Astrocyte (in vitro differentiated cells and primary cell): ENCODE measurements at regions not wholly inside any gene's neighbourhood (a gene's known extent, or its start where the extent isn't known, plus 50 kb on each side); places are given as distances from the start of the nearest gene placed in this dataset.

Experiments
- DNase-seq: peaks from one replicate; pipeline ENCODE4 v3.0.0-alpha.2; 2010; ENCODE audit warnings: low read depth
- FAIRE-seq: peaks from 2 replicates; lab custom pipeline; 2011; peaks lifted over from hg19 to GRCh38; lab: Jason Lieb, UNC
- H2AFZ ChIP-seq: 2 replicates; pipeline ENCODE4 v1.6.0; 2012; ENCODE audit warnings: low read depth, low read length, inconsistent platforms
- H3K27ac ChIP-seq: 2 replicates; pipeline ENCODE4 v1.5.1; 2011; ENCODE audit warnings: low read depth, low read length, inconsistent platforms
- H3K27me3 ChIP-seq: 2 replicates; pipeline ENCODE4 v1.6.0; 2011; ENCODE audit warnings: low read length, inconsistent platforms; ENCODE audit not compliant: insufficient read depth
- H3K36me3 ChIP-seq: 2 replicates; pipeline ENCODE4 v1.5.1; 2011; ENCODE audit warnings: low read length, inconsistent platforms; ENCODE audit not compliant: insufficient read depth
- H3K4me1 ChIP-seq: 2 replicates; pipeline ENCODE4 v1.5.1; 2011; ENCODE audit warnings: low read length, inconsistent platforms; ENCODE audit not compliant: insufficient read depth
- H3K4me2 ChIP-seq: 2 replicates; pipeline ENCODE4 v1.6.0; 2012; ENCODE audit warnings: low read length, inconsistent platforms
- H3K4me3 ChIP-seq: 2 replicates; pipeline ENCODE4 v1.5.1; 2011; ENCODE audit warnings: low read depth, mild to moderate bottlenecking, low read length, inconsistent platforms; ENCODE audit not compliant: insufficient read depth
- H3K79me2 ChIP-seq: 2 replicates; pipeline ENCODE4 v1.6.0; 2012; ENCODE audit warnings: mild to moderate bottlenecking, low read length, inconsistent platforms; ENCODE audit not compliant: insufficient read depth
- H3K9ac ChIP-seq: 2 replicates; pipeline ENCODE4 v1.6.0; 2012; ENCODE audit warnings: mild to moderate bottlenecking, low read length, inconsistent platforms
- H3K9me3 ChIP-seq: 2 replicates; pipeline ENCODE4 v1.5.1; 2012; ENCODE audit warnings: low read depth, mild to moderate bottlenecking, low read length, inconsistent platforms; ENCODE audit not compliant: insufficient read depth
- H4K20me1 ChIP-seq: 2 replicates; pipeline ENCODE4 v1.6.0; 2012; ENCODE audit warnings: low read length, inconsistent platforms; ENCODE audit not compliant: insufficient read depth
- H3K27ac Mint-ChIP-seq: one replicate; pipeline ENCODE4 v1.8.0; 2021; ENCODE audit warnings: mild to moderate bottlenecking, mixed read lengths; ENCODE audit not compliant: unreplicated experiment
- H3K27me3 Mint-ChIP-seq: one replicate; pipeline ENCODE4 v1.8.0; 2021; ENCODE audit warnings: low read depth, mixed read lengths; ENCODE audit not compliant: unreplicated experiment
- H3K36me3 Mint-ChIP-seq: one replicate; pipeline ENCODE4 v1.8.0; 2021; ENCODE audit warnings: low read depth, mixed read lengths; ENCODE audit not compliant: unreplicated experiment
- H3K4me1 Mint-ChIP-seq: one replicate; pipeline ENCODE4 v1.8.0; 2021; ENCODE audit warnings: low read depth, mixed read lengths; ENCODE audit not compliant: unreplicated experiment
- H3K4me3 Mint-ChIP-seq: one replicate; pipeline ENCODE4 v1.8.0; 2021; ENCODE audit warnings: mild to moderate bottlenecking, moderate library complexity, mixed read lengths; ENCODE audit not compliant: unreplicated experiment
- H3K9me3 Mint-ChIP-seq: one replicate; pipeline ENCODE4 v1.8.0; 2021; ENCODE audit warnings: mild to moderate bottlenecking, mixed read lengths; ENCODE audit not compliant: unreplicated experiment
- CTCF ChIP-seq: IDR thresholded peaks from 2 replicates; pipeline ENCODE4 v1.5.1; 2011; ENCODE audit warnings: low read depth, mild to moderate bottlenecking, inconsistent platforms, low read length, moderate library complexity; ENCODE audit not compliant: insufficient read depth
- EZH2 ChIP-seq: IDR thresholded peaks from 2 replicates; pipeline ENCODE4 v1.6.1; 2012; ENCODE audit warnings: mild to moderate bottlenecking, low read length, inconsistent platforms; ENCODE audit not compliant: insufficient read depth

- Histone ChIP-seq H3K4me2 (no peak overlapping the region), H3K9ac (no peak overlapping the region), H3K79me2 (no peaks in the 10 kb centered on the region), H3K27ac (no peak overlapping the region), H3K9me3 (no peaks in the 10 kb centered on the region), H3K36me3 (no peaks in the 10 kb centered on the region), H2AFZ (no peak overlapping the region), H3K4me1 (peaks cover 16% of the 10 kb centered on the region), H3K4me3 (no peak overlapping the region), H3K27me3 (no peaks in the 10 kb centered on the region), H4K20me1 (no peaks in the 10 kb centered on the region)
- peak; percentile 67 for FAIRE-seq
- Mint-ChIP-seq H3K27ac (no peak overlapping the region), H3K4me1 (peaks cover 16% of the 10 kb centered on the region), H3K9me3 (peaks cover 3% of the 10 kb centered on the region), H3K36me3 (no peaks in the 10 kb centered on the region), H3K4me3 (no peak overlapping the region), H3K27me3 (peaks cover 3% of the 10 kb centered on the region)
- DNase-seq: peak; percentile 49
- TF ChIP-seq EZH2: no peak
- TF ChIP-seq CTCF: no peak
These were observed 323.6 kb downstream of the BCOR start for GRCh38 chrX:39773923-39774773.

GRCh38 chrX:39774774-39775328 lies 322.9 kb downstream of the BCOR start:
- DNase-seq (no peak), FAIRE-seq (no peak)
- TF ChIP-seq CTCF (no peak), EZH2 (no peak)
- no peaks in the 10 kb centered on the region for H3K36me3 Mint-ChIP-seq
- no peaks in the 10 kb centered on the region for H3K79me2 ChIP-seq
- peaks cover 16% of the 10 kb centered on the region for H3K4me1 ChIP-seq
- H3K36me3 ChIP-seq: no peaks in the 10 kb centered on the region
- H3K27me3 Mint-ChIP-seq: peaks cover 3% of the 10 kb centered on the region
- H4K20me1 ChIP-seq: no peaks in the 10 kb centered on the region
- no peak overlapping the region for H3K4me2 ChIP-seq
- no peaks in the 10 kb centered on the region for H3K9me3 ChIP-seq
- no peaks in the 10 kb centered on the region for H3K27me3 ChIP-seq
- no peak overlapping the region for H3K4me3 ChIP-seq
- peaks cover 16% of the 10 kb centered on the region for H3K4me1 Mint-ChIP-seq
- H3K9ac ChIP-seq: no peak overlapping the region
- no peak overlapping the region for H3K27ac Mint-ChIP-seq
- H3K27ac ChIP-seq: no peak overlapping the region
- H2AFZ ChIP-seq: no peak overlapping the region
- no peak overlapping the region for H3K4me3 Mint-ChIP-seq
- H3K9me3 Mint-ChIP-seq: peaks cover 3% of the 10 kb centered on the region

GRCh38 chrX:39777623-39778025 lies 320.1 kb downstream of the BCOR start:
- H3K27me3 ChIP-seq: no peaks in the 10 kb centered on the region
- no peaks in the 10 kb centered on the region for H4K20me1 ChIP-seq
- H3K9me3 ChIP-seq: no peaks in the 10 kb centered on the region
- H3K4me1 Mint-ChIP-seq: peaks cover 10% of the 10 kb centered on the region
- H3K27me3 Mint-ChIP-seq: peaks cover 3% of the 10 kb centered on the region
- no peak overlapping the region for H3K9ac ChIP-seq
- no peak overlapping the region for H3K4me3 Mint-ChIP-seq
- H2AFZ ChIP-seq: no peak overlapping the region
- H3K9me3 Mint-ChIP-seq: peaks cover 3% of the 10 kb centered on the region
- DNase-seq: no peak
- no peak for TF ChIP-seq CTCF
- H3K27ac Mint-ChIP-seq: no peak overlapping the region
- no peaks in the 10 kb centered on the region for H3K36me3 Mint-ChIP-seq
- H3K27ac ChIP-seq: no peak overlapping the region
- FAIRE-seq: peak; percentile 81
- no peak overlapping the region for H3K4me3 ChIP-seq
- peaks cover 5% of the 10 kb centered on the region for H3K4me1 ChIP-seq
- H3K4me2 ChIP-seq: no peak overlapping the region
- no peaks in the 10 kb centered on the region for H3K36me3 ChIP-seq
- H3K79me2 ChIP-seq: no peaks in the 10 kb centered on the region
